ENCODE measurements at regions not wholly inside any gene's neighbourhood (a gene's known extent, or its start where the extent isn't known, plus 50 kb on each side); places are given as distances from the start of the nearest gene placed in this dataset.

GRCh38 chr2:175676813-175677212 lies 325.3 kb downstream of the LNPK start:
- no peaks in the 10 kb centered on the region for H3K9me3 ChIP-seq (ENCODE audit: insufficient read depth in 2 of 2, low read depth in 1 of 2, low read length in 1 of 2)
- H3K4me3 ChIP-seq (ENCODE audit: extremely low read depth in 1 of 4, insufficient read depth in 2 of 4, low read depth in 3 of 4, low read length in 4 of 4): no peak overlapping the region
- peak; percentile 63 for FAIRE-seq
- no peaks in the 10 kb centered on the region for H4K20me1 ChIP-seq (replicated peaks in 1 of 2; ENCODE audit: control insufficient read depth in 1 of 2, insufficient read depth in 2 of 2, low read length in 2 of 2)
- H3K9ac ChIP-seq (replicated peaks in 1 of 4; ENCODE audit: extremely low read depth in 1 of 4, low read depth in 3 of 4, low read length in 3 of 4): no peak overlapping the region
- H4K91ac ChIP-seq (replicated peaks; ENCODE audit: insufficient read length, low read length): no peak overlapping the region
- ChIA-PET POLR2A (ENCODE audit: partially characterized antibody) (no interaction called here), CTCF (ENCODE audit: partially characterized antibody) (interaction anchor here (0.8 to 1.7 kb wide), 10 partner anchors 8 to 309 kb away, joined by 3 to 5 read pairs (median 3); no protein-coding TSS in a partner anchor)
- no peak overlapping the region for H3K27ac ChIP-seq (ENCODE audit: low read depth, low read length)
- H2BK20ac ChIP-seq (ENCODE audit: low read length): no peak overlapping the region
- no peak overlapping the region for H4K5ac ChIP-seq (ENCODE audit: insufficient read length, low read depth, low read length)
- no peaks in the 10 kb centered on the region for H3K27me3 ChIP-seq (replicated peaks in 1 of 4; ENCODE audit: control insufficient read depth in 3 of 4, extremely low read depth in 1 of 4, insufficient read depth in 3 of 4, low read length in 3 of 4)
- H3K23me2 ChIP-seq (ENCODE audit: low read depth, low read length): no peaks in the 10 kb centered on the region
- no peak overlapping the region for H2AFZ ChIP-seq (ENCODE audit: low read length)
- no peak for DNase-seq (ENCODE audit: low read depth in 1 of 2, low spot score in 2 of 2)
- no peak overlapping the region for H3K4me2 ChIP-seq (ENCODE audit: insufficient read depth in 1 of 2, low read depth in 2 of 2, low read length in 2 of 2)
- H3K4ac ChIP-seq (replicated peaks; ENCODE audit: insufficient read length, low read depth, low read length): no peak overlapping the region
- WGBS, 2 experiments (ENCODE audit: extremely low coverage in 1 of 2, insufficient coverage in 1 of 2, insufficient read length in 1 of 2, insufficient replicate concordance in 2 of 2, low coverage in 1 of 2, low lambda C conversion rate in 2 of 2, missing lambda C conversion rate in 1 of 2): 56% methylated on average over 3 of the region's 3 CpGs; no CpG with 5 or more reads in 1 of the 2 experiments
- H3K79me1 ChIP-seq (ENCODE audit: low read depth, low read length): no peaks in the 10 kb centered on the region
- no peak overlapping the region for H2BK120ac ChIP-seq (replicated peaks; ENCODE audit: low read depth, low read length)
- H3K36me3 ChIP-seq (ENCODE audit: control insufficient read depth in 2 of 4, insufficient read depth in 4 of 4, low read length in 3 of 4): no peaks in the 10 kb centered on the region
- no peak overlapping the region for H3K23ac ChIP-seq (ENCODE audit: insufficient read length)
- H3K79me2 ChIP-seq (ENCODE audit: control insufficient read depth in 1 of 2, insufficient read depth in 2 of 2, low read length in 2 of 2): no peaks in the 10 kb centered on the region
- no peak overlapping the region for H3K18ac ChIP-seq (ENCODE audit: extremely low read depth, low read length)
- H4K8ac ChIP-seq (ENCODE audit: extremely low read depth, insufficient read depth, low read length): no peak overlapping the region
- H2BK5ac ChIP-seq (ENCODE audit: low read depth, low read length): no peak overlapping the region
- H3K56ac ChIP-seq (replicated peaks; ENCODE audit: insufficient read length, low read depth, low read length): no peak overlapping the region
- H3K14ac ChIP-seq (ENCODE audit: insufficient read length): no peak overlapping the region
- no peaks in the 10 kb centered on the region for H3K4me1 ChIP-seq (replicated peaks in 1 of 4; ENCODE audit: control insufficient read depth in 3 of 4, insufficient read depth in 4 of 4, low read length in 3 of 4)
- H2BK12ac ChIP-seq (ENCODE audit: low read depth, low read length): no peak overlapping the region
- TF ChIP-seq RAD21 (IDR thresholded peaks at IDR 0.05 in 1 of 2, conservative IDR thresholded peaks at IDR 0.05 in 1 of 2; ENCODE audit: low read depth in 2 of 2, low read length in 2 of 2): peak; percentile 43 to 55; a peak in 3 of 4 replicates
- no peak for TF ChIP-seq SUZ12 (IDR thresholded peaks at IDR 0.05; ENCODE audit: low read length)
- TF ChIP-seq CTCF (IDR thresholded peaks at IDR 0.05; ENCODE audit: control extremely low read depth in 1 of 3, insufficient read depth in 1 of 3, low read depth in 1 of 3, low read length in 3 of 3): peak in 2 of 3 experiments; percentile 24 to 49; a peak in 2 of 4 replicates
- H2BK15ac ChIP-seq (ENCODE audit: low read length): no peak overlapping the region
- H2AK5ac ChIP-seq (ENCODE audit: low read depth, low read length): no peak overlapping the region

Data from H1 (cell line).